ENCODE measurements at regions not wholly inside any gene's neighbourhood (a gene's known extent, or its start where the extent isn't known, plus 50 kb on each side); places are given as distances from the start of the nearest gene placed in this dataset.

DNA sequence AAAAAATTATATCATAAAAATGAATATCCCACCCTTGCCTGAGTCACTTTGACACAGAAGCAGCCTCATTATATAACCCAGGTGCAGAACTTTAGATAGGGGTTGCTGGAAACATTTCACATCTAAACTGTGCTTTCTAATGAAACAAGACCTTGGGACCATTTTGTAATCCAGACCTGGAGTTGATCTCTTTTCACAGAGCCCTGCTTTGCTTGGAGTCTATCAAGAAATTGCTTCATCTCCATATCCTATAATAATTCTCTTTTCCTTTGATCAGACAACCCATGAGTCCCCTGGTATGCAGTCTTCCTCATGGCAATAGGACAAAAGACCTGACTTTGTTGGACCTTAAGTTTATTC, 76.3 kb downstream of the HSD17B6 start:
- Histone ChIP-seq H3K27ac (ENCODE audit: low read depth, low read length) (peak overlapping the region; percentile 56), H3K4me1 (ENCODE audit: control insufficient read depth in 5 of 5, insufficient read depth in 5 of 5, low read length in 5 of 5) (peaks cover 4 to 39% (median 33%) of the 10 kb centered on the region in 5 donors), H3K4me3 (ENCODE audit: low read depth in 1 of 5, low read length in 5 of 5) (no peak overlapping the region), H3K27me3 (ENCODE audit: control insufficient read depth in 5 of 5, insufficient read depth in 4 of 5, low read length in 5 of 5) (no peaks in the 10 kb centered on the region), H3K9me3 (ENCODE audit: control insufficient read depth in 5 of 5, low read length in 5 of 5) (no peaks in the 10 kb centered on the region), H3K9ac (ENCODE audit: low read length in 5 of 5) (no peak overlapping the region), H3K36me3 (ENCODE audit: control insufficient read depth in 5 of 5, insufficient read depth in 5 of 5, low read length in 5 of 5) (no peaks in the 10 kb centered on the region)

DNA sequence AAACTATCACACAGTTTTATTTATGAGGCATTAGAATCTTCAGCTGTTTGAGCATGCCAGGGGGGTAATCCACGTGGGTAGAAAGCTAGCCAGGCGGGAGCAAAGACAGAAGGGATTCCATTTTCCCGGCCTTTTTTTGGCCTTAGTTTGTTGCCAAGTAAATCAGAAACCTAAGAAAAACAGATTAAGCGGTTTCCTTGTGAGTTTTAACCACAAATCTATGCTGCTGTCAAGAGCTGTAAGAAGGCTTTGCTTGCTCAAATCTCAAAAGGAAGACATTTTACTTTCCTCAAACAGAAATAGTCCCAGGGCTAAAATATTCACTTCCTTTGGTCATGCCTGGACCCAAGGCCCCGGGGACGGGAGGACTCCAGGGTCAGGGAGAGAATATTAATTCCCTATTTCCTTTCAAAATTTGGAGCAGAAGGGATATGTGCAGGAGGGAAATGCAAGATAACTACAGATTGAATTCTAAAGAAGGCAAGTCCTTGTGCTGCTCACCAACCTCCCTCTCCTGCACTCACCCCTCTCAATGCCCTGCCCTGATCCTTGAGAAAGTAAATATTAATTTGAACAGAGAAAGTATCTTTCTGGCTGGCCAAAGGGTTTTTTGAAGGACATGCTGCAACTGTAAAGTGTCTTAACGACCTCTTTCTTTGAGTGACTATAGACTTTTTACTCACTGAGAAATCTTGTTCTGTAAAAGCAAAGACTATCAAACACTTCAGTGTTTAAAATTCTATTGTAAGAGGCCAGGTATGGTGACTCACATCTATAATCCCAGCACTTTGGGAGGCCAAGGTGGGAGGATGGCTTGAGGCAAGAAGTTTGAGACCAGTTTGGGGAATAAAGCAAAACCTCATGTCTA, 75.7 kb downstream of the HSD17B6 start:
- Histone ChIP-seq H3K27ac (ENCODE audit: low read depth, low read length) (peak overlapping the region; percentile 56), H3K4me1 (ENCODE audit: control insufficient read depth in 5 of 5, insufficient read depth in 5 of 5, low read length in 5 of 5) (peaks cover 4 to 39% (median 33%) of the 10 kb centered on the region in 5 donors), H3K27me3 (ENCODE audit: control insufficient read depth in 5 of 5, insufficient read depth in 4 of 5, low read length in 5 of 5) (no peaks in the 10 kb centered on the region), H3K36me3 (ENCODE audit: control insufficient read depth in 5 of 5, insufficient read depth in 5 of 5, low read length in 5 of 5) (no peaks in the 10 kb centered on the region), H3K4me3 (ENCODE audit: low read depth in 1 of 5, low read length in 5 of 5) (no peak overlapping the region), H3K9ac (ENCODE audit: low read length in 5 of 5) (peak overlapping the region in 1 of 5 donors; percentile 20), H3K9me3 (ENCODE audit: control insufficient read depth in 5 of 5, low read length in 5 of 5) (no peaks in the 10 kb centered on the region)
